Mucosa of stomach (tissue), 1 donor: ENCODE measurements at regions not wholly inside any gene's neighbourhood (a gene's known extent, or its start where the extent isn't known, plus 50 kb on each side); places are given as distances from the start of the nearest gene placed in this dataset.
"Not testable (repeated sequence)": the region's sequence is repeated elsewhere in the genome, so short reads cannot be mapped to it uniquely, and the experiment has no call there.

Experiments used
- H3K27me3 ChIP-seq: one replicate; pipeline ENCODE4 v1.7.0; 2013; ENCODE audit warnings: mild to moderate bottlenecking, low read length; ENCODE audit not compliant: control insufficient read depth, insufficient read depth
- H3K36me3 ChIP-seq: one replicate; pipeline ENCODE4 v1.7.0; 2013; ENCODE audit warnings: low read length; ENCODE audit not compliant: control insufficient read depth, insufficient read depth
- H3K4me1 ChIP-seq: one replicate; pipeline ENCODE4 v1.7.0; 2013; ENCODE audit warnings: mild to moderate bottlenecking, low read length; ENCODE audit not compliant: control insufficient read depth, insufficient read depth
- H3K4me3 ChIP-seq: one replicate; pipeline ENCODE4 v1.7.0; 2013; ENCODE audit warnings: low read length
- H3K9ac ChIP-seq: one replicate; pipeline ENCODE4 v1.7.0; 2013; ENCODE audit warnings: mild to moderate bottlenecking, low read length, moderate library complexity
- H3K9me3 ChIP-seq: one replicate; pipeline ENCODE4 v1.7.0; 2013; ENCODE audit warnings: mild to moderate bottlenecking, low read length, moderate library complexity; ENCODE audit not compliant: control insufficient read depth
- donor health status: Pancreatic carcinoma.

- Histone ChIP-seq H3K36me3 (no peaks in the 10 kb centered on the region), H3K4me1 (no peaks in the 10 kb centered on the region), H3K4me3 (no peak overlapping the region), H3K9ac (no peak overlapping the region), H3K27me3 (no peaks in the 10 kb centered on the region), H3K9me3 (no peaks in the 10 kb centered on the region)
Observed at GRCh38 chr9:29432191-29432590, 1858.9 kb upstream of the C9orf72 start.

GRCh38 chr9:29432656-29433055 lies 1859.4 kb upstream of the C9orf72 start:
- H3K4me3 ChIP-seq, H3K9ac ChIP-seq, H3K9me3 ChIP-seq, H3K4me1 ChIP-seq, H3K27me3 ChIP-seq, H3K36me3 ChIP-seq: not testable (repeated sequence)

GRCh38 chr9:29435368-29435767 lies 1862.1 kb upstream of the C9orf72 start:
- Histone ChIP-seq H3K9ac (no peak overlapping the region), H3K4me3 (no peak overlapping the region), H3K36me3 (no peaks in the 10 kb centered on the region), H3K27me3 (no peaks in the 10 kb centered on the region), H3K9me3 (no peaks in the 10 kb centered on the region), H3K4me1 (no peaks in the 10 kb centered on the region)

- Histone ChIP-seq H3K4me3 (no peak overlapping the region), H3K9ac (no peak overlapping the region), H3K9me3 (no peaks in the 10 kb centered on the region), H3K27me3 (no peaks in the 10 kb centered on the region), H3K36me3 (no peaks in the 10 kb centered on the region), H3K4me1 (no peaks in the 10 kb centered on the region)
Observed at GRCh38 chr9:29437526-29437925, 1864.2 kb upstream of the C9orf72 start.

DNA sequence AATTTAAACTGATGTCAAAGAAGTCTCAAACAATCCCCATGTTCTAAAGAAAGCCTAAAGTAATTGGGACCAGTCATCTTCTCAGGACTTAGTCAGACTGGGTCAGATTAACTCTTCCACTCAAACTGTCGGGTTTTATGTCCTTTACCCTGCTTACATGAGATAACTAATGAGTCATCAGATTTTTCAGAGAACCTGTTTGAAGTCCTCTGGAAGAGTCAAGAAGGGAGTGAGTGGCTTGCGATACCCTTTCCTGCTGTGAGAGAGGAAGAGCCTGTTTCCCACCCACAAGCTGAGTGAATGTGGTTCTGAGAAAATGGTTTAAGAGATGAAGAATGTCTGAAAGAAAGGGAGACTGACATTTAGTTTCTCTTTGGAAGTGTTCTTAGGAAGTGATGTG lies 1866.7 kb upstream of the C9orf72 start:
- Histone ChIP-seq H3K4me3 (no peak overlapping the region), H3K9me3 (no peaks in the 10 kb centered on the region), H3K9ac (no peak overlapping the region), H3K4me1 (no peaks in the 10 kb centered on the region), H3K27me3 (no peaks in the 10 kb centered on the region), H3K36me3 (no peaks in the 10 kb centered on the region)

DNA sequence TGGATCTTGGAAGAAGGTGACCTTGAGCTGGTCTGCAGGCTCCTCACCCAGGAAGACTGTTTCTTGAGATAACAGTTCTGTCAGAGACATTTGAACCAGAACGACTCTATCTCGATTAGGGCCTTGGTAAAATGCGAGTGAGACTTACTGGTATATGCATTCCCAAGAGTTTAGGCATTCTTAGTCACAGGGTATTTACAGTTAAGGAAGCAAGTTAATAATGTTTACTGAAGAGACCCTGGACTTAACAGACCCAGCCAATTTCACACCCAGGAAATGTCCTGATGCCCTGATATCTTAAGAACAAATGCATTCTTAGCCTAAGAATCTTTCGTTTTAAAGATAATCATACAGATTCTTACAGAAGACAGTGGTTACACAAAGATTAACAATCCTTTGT lies 1867.2 kb upstream of the C9orf72 start:
- no peak overlapping the region for H3K9ac ChIP-seq
- H3K4me3 ChIP-seq, result no peak overlapping the region
- H3K4me1 ChIP-seq, result no peaks in the 10 kb centered on the region
- no peaks in the 10 kb centered on the region for H3K36me3 ChIP-seq
- no peaks in the 10 kb centered on the region for H3K27me3 ChIP-seq
- H3K9me3 ChIP-seq, result no peaks in the 10 kb centered on the region

DNA sequence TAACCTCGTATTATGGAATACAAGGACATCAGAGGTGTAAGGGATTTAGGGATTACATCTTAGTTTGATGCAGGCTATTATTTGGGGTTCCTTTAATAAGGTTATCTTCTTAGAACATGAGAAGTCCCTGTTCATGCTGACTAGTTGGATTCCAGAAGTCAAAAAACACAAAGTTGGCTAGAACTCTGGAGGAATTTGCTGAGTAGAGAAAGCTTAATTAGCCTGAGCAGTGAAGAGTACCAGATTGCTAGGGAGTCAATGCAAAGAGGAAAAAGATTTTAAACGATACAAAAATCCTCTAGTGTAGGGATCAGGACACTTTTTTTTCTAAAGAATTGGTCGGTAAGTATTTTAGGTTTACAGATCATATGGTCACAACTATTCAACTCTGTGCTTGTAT lies 1872.5 kb upstream of the C9orf72 start:
- Histone ChIP-seq H3K9me3 (no peaks in the 10 kb centered on the region), H3K9ac (no peak overlapping the region), H3K4me1 (no peaks in the 10 kb centered on the region), H3K4me3 (no peak overlapping the region), H3K36me3 (no peaks in the 10 kb centered on the region), H3K27me3 (no peaks in the 10 kb centered on the region)

DNA sequence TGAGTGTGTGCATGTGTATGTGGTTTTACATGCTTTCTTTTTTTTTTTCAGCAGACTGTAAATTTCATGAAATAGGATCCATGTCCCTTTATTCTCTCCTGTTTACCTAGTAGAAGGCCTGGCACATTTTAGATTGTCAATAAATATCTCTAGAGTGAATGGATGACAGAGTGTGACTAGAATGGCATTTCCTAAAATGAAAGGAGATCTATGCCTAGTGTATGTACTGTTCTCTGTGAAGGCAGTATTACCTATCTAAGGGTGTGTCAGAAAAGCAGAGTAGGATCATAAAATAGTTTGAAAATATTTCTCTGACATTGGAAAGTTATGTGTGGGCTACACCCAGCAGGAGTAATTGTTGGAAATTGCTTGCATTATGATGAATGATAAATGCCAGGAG lies 1876.0 kb upstream of the C9orf72 start:
- H3K4me1 ChIP-seq, result no peaks in the 10 kb centered on the region
- H3K27me3 ChIP-seq, result no peaks in the 10 kb centered on the region
- H3K4me3 ChIP-seq, result no peak overlapping the region
- H3K36me3 ChIP-seq, result no peaks in the 10 kb centered on the region
- H3K9me3 ChIP-seq, result no peaks in the 10 kb centered on the region
- no peak overlapping the region for H3K9ac ChIP-seq

GRCh38 chr9:29450343-29450875 lies 1877.1 kb upstream of the C9orf72 start:
- H3K27me3 ChIP-seq, H3K4me1 ChIP-seq, H3K9ac ChIP-seq, H3K4me3 ChIP-seq, H3K9me3 ChIP-seq, H3K36me3 ChIP-seq: not testable (repeated sequence)

DNA sequence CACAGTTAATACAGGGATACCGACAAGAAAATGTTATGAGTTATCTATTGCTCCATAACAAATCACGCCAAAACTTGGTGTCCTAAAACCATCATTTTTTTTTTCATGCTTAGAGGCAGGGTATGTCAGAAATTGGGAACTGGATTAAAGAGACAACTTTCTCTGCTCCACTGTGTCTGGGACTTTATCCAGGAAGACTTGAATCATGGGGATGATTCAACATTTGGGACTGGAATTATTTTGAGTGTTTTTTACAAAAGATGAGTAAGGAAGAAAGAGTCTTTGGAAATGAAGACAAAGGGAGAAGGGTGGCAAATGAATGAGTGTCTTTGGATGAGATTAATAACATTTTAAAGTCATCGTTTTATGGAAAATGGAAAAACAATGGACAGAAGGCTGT lies 1883.7 kb upstream of the C9orf72 start:
- Histone ChIP-seq H3K4me1 (no peaks in the 10 kb centered on the region), H3K4me3 (no peak overlapping the region), H3K36me3 (no peaks in the 10 kb centered on the region), H3K9ac (no peak overlapping the region), H3K27me3 (no peaks in the 10 kb centered on the region), H3K9me3 (no peaks in the 10 kb centered on the region)

GRCh38 chr9:29475471-29475870 lies 1902.2 kb upstream of the C9orf72 start:
- no peaks in the 10 kb centered on the region for H3K27me3 ChIP-seq
- no peaks in the 10 kb centered on the region for H3K36me3 ChIP-seq
- H3K4me1 ChIP-seq, result no peaks in the 10 kb centered on the region
- no peak overlapping the region for H3K4me3 ChIP-seq
- no peaks in the 10 kb centered on the region for H3K9me3 ChIP-seq
- H3K9ac ChIP-seq, result no peak overlapping the region

DNA sequence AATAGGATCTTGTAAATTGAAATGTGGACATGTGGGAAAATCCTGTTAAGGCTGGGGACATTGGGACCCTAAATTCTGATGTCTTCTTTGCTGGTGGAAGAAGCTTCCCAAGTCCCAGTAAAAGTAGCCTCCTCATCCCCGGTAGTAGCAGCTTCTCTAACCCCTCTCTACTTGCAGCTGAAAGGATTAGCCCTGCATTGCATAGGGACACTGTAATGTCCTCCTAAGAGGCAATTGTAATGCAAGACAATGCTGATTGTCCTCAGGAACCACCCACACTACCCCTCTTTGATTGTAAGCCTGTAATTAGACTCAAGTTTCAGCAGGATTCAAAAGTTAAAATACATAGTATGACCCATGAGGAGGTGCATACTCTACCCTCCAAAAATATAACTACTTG lies 1938.4 kb upstream of the C9orf72 start:
- Histone ChIP-seq H3K27me3 (no peaks in the 10 kb centered on the region), H3K4me3 (no peak overlapping the region), H3K4me1 (no peaks in the 10 kb centered on the region), H3K9ac (no peak overlapping the region), H3K9me3 (no peaks in the 10 kb centered on the region), H3K36me3 (no peaks in the 10 kb centered on the region)

GRCh38 chr9:29514336-29514735 lies 1941.1 kb upstream of the C9orf72 start:
- Histone ChIP-seq H3K9me3 (no peaks in the 10 kb centered on the region), H3K27me3 (no peaks in the 10 kb centered on the region), H3K9ac (no peak overlapping the region), H3K4me3 (no peak overlapping the region), H3K4me1 (no peaks in the 10 kb centered on the region), H3K36me3 (no peaks in the 10 kb centered on the region)
